SW 1271 (cell line): ENCODE measurements at regions not wholly inside any gene's neighbourhood (a gene's known extent, or its start where the extent isn't known, plus 50 kb on each side); places are given as distances from the start of the nearest gene placed in this dataset.

Source experiments
- DNase-seq, 2 experiments: peaks; one replicate each; lab custom pipeline; 2025; lab: John Stamatoyannopoulos, UW

- no peak for DNase-seq
These were observed 265.4 kb downstream of the FOXD2 start for GRCh38 chr1:47703156-47703825.

- peak in 1 of 2 experiments; percentile 4 for DNase-seq
These were observed 266.2 kb downstream of the FOXD2 start for GRCh38 chr1:47703981-47704596.

GRCh38 chr1:47705517-47706130 is 267.8 kb downstream of the FOXD2 start:
- DNase-seq, result no peak

- DNase-seq, result no peak
These were observed 269.7 kb downstream of the FOXD2 start for GRCh38 chr1:47707503-47707902.

GRCh38 chr1:47708019-47708535 is 270.2 kb downstream of the FOXD2 start:
- no peak for DNase-seq

GRCh38 chr1:47708658-47709018 is 270.8 kb downstream of the FOXD2 start:
- no peak for DNase-seq

GRCh38 chr1:47709019-47709871 is 271.4 kb downstream of the FOXD2 start:
- DNase-seq, result no peak

- DNase-seq, result no peak
These were observed 272.0 kb downstream of the FOXD2 start for GRCh38 chr1:47709872-47710231.

GRCh38 chr1:47710329-47711071 is 272.7 kb downstream of the FOXD2 start:
- DNase-seq, result peak in 1 of 2 experiments; percentile 3
